ENCODE measurements at regions not wholly inside any gene's neighbourhood (a gene's known extent, or its start where the extent isn't known, plus 50 kb on each side); places are given as distances from the start of the nearest gene placed in this dataset.

- Mint-ChIP-seq H3K4me3 (no peak overlapping the region), H3K36me3 (ENCODE audit: insufficient read depth) (no peaks in the 10 kb centered on the region), H3K27me3 (ENCODE audit: low read depth) (peaks cover 6% of the 10 kb centered on the region), H3K4me1 (ENCODE audit: low read depth) (no peaks in the 10 kb centered on the region), H3K9me3 (no peaks in the 10 kb centered on the region)
- no peak for ATAC-seq
- no peak for DNase-seq
These were observed 181.5 kb downstream of the MATN1 start for GRCh38 chr1:30541721-30542485.

- no peak for ATAC-seq
- no peak overlapping the region for H3K4me3 Mint-ChIP-seq
- H3K27me3 Mint-ChIP-seq (ENCODE audit: low read depth): peaks cover 2% of the 10 kb centered on the region
- no peak for DNase-seq
- no peaks in the 10 kb centered on the region for H3K9me3 Mint-ChIP-seq
- H3K4me1 Mint-ChIP-seq (ENCODE audit: low read depth): no peaks in the 10 kb centered on the region
- H3K36me3 Mint-ChIP-seq (ENCODE audit: insufficient read depth): no peaks in the 10 kb centered on the region
These were observed 182.7 kb downstream of the MATN1 start for GRCh38 chr1:30540611-30541192.

GRCh38 chr1:30539884-30540283, 183.5 kb downstream of the MATN1 start:
- H3K9me3 Mint-ChIP-seq: no peaks in the 10 kb centered on the region
- H3K27me3 Mint-ChIP-seq (ENCODE audit: low read depth): peaks cover 2% of the 10 kb centered on the region
- no peaks in the 10 kb centered on the region for H3K4me1 Mint-ChIP-seq (ENCODE audit: low read depth)
- no peak for DNase-seq
- ATAC-seq: no peak
- no peaks in the 10 kb centered on the region for H3K36me3 Mint-ChIP-seq (ENCODE audit: insufficient read depth)
- H3K4me3 Mint-ChIP-seq: no peak overlapping the region

- Mint-ChIP-seq H3K36me3 (ENCODE audit: insufficient read depth) (no peaks in the 10 kb centered on the region), H3K9me3 (no peaks in the 10 kb centered on the region), H3K4me3 (no peak overlapping the region), H3K4me1 (ENCODE audit: low read depth) (no peaks in the 10 kb centered on the region), H3K27me3 (ENCODE audit: low read depth) (peaks cover 5% of the 10 kb centered on the region)
- ATAC-seq (no peak), DNase-seq (no peak)
These were observed 184.2 kb downstream of the MATN1 start for GRCh38 chr1:30538993-30539867.

- no peak overlapping the region for H3K4me3 Mint-ChIP-seq
- DNase-seq: no peak
- no peaks in the 10 kb centered on the region for H3K36me3 Mint-ChIP-seq (ENCODE audit: insufficient read depth)
- no peak for ATAC-seq
- H3K27me3 Mint-ChIP-seq (ENCODE audit: low read depth): peaks cover 5% of the 10 kb centered on the region
- H3K9me3 Mint-ChIP-seq: no peaks in the 10 kb centered on the region
- H3K4me1 Mint-ChIP-seq (ENCODE audit: low read depth): no peaks in the 10 kb centered on the region
These were observed 185.0 kb downstream of the MATN1 start for GRCh38 chr1:30538226-30538992.

GRCh38 chr1:30537279-30537678, 186.1 kb downstream of the MATN1 start:
- DNase-seq (no peak), ATAC-seq (no peak)
- no peak overlapping the region for H3K4me3 Mint-ChIP-seq
- H3K9me3 Mint-ChIP-seq: no peaks in the 10 kb centered on the region
- H3K36me3 Mint-ChIP-seq (ENCODE audit: insufficient read depth): no peaks in the 10 kb centered on the region
- H3K27me3 Mint-ChIP-seq (ENCODE audit: low read depth): peaks cover 7% of the 10 kb centered on the region
- no peaks in the 10 kb centered on the region for H3K4me1 Mint-ChIP-seq (ENCODE audit: low read depth)

GRCh38 chr1:30536530-30536929, 186.9 kb downstream of the MATN1 start:
- no peaks in the 10 kb centered on the region for H3K4me1 Mint-ChIP-seq (ENCODE audit: low read depth)
- no peak for ATAC-seq
- H3K4me3 Mint-ChIP-seq: no peak overlapping the region
- no peak for DNase-seq
- no peaks in the 10 kb centered on the region for H3K36me3 Mint-ChIP-seq (ENCODE audit: insufficient read depth)
- no peaks in the 10 kb centered on the region for H3K9me3 Mint-ChIP-seq
- peaks cover 4% of the 10 kb centered on the region for H3K27me3 Mint-ChIP-seq (ENCODE audit: low read depth)

GRCh38 chr1:30535595-30536325, 187.6 kb downstream of the MATN1 start:
- Mint-ChIP-seq H3K9me3 (no peaks in the 10 kb centered on the region), H3K36me3 (ENCODE audit: insufficient read depth) (no peaks in the 10 kb centered on the region), H3K4me1 (ENCODE audit: low read depth) (no peaks in the 10 kb centered on the region), H3K27me3 (ENCODE audit: low read depth) (peaks cover 5% of the 10 kb centered on the region), H3K4me3 (no peak overlapping the region)
- ATAC-seq (no peak), DNase-seq (no peak)

GRCh38 chr1:30534551-30534940, 188.8 kb downstream of the MATN1 start:
- Mint-ChIP-seq H3K9me3 (no peaks in the 10 kb centered on the region), H3K27me3 (ENCODE audit: low read depth) (peaks cover 8% of the 10 kb centered on the region), H3K4me3 (no peak overlapping the region), H3K4me1 (ENCODE audit: low read depth) (no peaks in the 10 kb centered on the region), H3K36me3 (ENCODE audit: insufficient read depth) (no peaks in the 10 kb centered on the region)
- ATAC-seq (no peak), DNase-seq (no peak)

GRCh38 chr1:30533796-30534550, 189.4 kb downstream of the MATN1 start:
- ATAC-seq (no peak), DNase-seq (no peak)
- H3K4me3 Mint-ChIP-seq: no peak overlapping the region
- no peaks in the 10 kb centered on the region for H3K36me3 Mint-ChIP-seq (ENCODE audit: insufficient read depth)
- peaks cover 8% of the 10 kb centered on the region for H3K27me3 Mint-ChIP-seq (ENCODE audit: low read depth)
- no peaks in the 10 kb centered on the region for H3K4me1 Mint-ChIP-seq (ENCODE audit: low read depth)
- H3K9me3 Mint-ChIP-seq: no peaks in the 10 kb centered on the region

- no peaks in the 10 kb centered on the region for H3K9me3 Mint-ChIP-seq
- H3K27me3 Mint-ChIP-seq (ENCODE audit: low read depth): peaks cover 8% of the 10 kb centered on the region
- no peaks in the 10 kb centered on the region for H3K4me1 Mint-ChIP-seq (ENCODE audit: low read depth)
- ATAC-seq (no peak), DNase-seq (no peak)
- no peaks in the 10 kb centered on the region for H3K36me3 Mint-ChIP-seq (ENCODE audit: insufficient read depth)
- no peak overlapping the region for H3K4me3 Mint-ChIP-seq
These were observed 190.2 kb downstream of the MATN1 start for GRCh38 chr1:30533141-30533540.

- DNase-seq (no peak), ATAC-seq (no peak)
- Mint-ChIP-seq H3K4me1 (ENCODE audit: low read depth) (no peaks in the 10 kb centered on the region), H3K4me3 (no peak overlapping the region), H3K27me3 (ENCODE audit: low read depth) (peaks cover 8% of the 10 kb centered on the region), H3K9me3 (no peaks in the 10 kb centered on the region), H3K36me3 (ENCODE audit: insufficient read depth) (no peaks in the 10 kb centered on the region)
These were observed 190.8 kb downstream of the MATN1 start for GRCh38 chr1:30532621-30533020.

- ATAC-seq: no peak
- Mint-ChIP-seq H3K4me3 (no peak overlapping the region), H3K27me3 (ENCODE audit: low read depth) (peaks cover 17% of the 10 kb centered on the region), H3K9me3 (no peaks in the 10 kb centered on the region), H3K4me1 (ENCODE audit: low read depth) (no peaks in the 10 kb centered on the region), H3K36me3 (ENCODE audit: insufficient read depth) (no peaks in the 10 kb centered on the region)
- DNase-seq: no peak
These were observed 195.8 kb downstream of the MATN1 start for GRCh38 chr1:30527511-30528140.

Measured in activated T-cell treated with anti-CD3 and anti-CD28 coated beads, Interleukin-2, amount 50 U/mL, for 4 hours (primary cell).